ENCODE measurements at regions not wholly inside any gene's neighbourhood (a gene's known extent, or its start where the extent isn't known, plus 50 kb on each side); places are given as distances from the start of the nearest gene placed in this dataset.

- Mint-ChIP-seq H3K4me3 (no peak overlapping the region), H3K36me3 (ENCODE audit: low read depth) (peaks cover 2% of the 10 kb centered on the region), H3K27ac (no peak overlapping the region), H3K4me1 (no peaks in the 10 kb centered on the region), H3K27me3 (no peaks in the 10 kb centered on the region)
- no peak for ATAC-seq
- H3K9me3 ChIP-seq (ENCODE audit: control insufficient read depth, low read length, poor library complexity, severe bottlenecking) = no peaks in the 10 kb centered on the region
- no peak for DNase-seq
Observed at GRCh38 chr3:30945291-30945690, 50.8 kb upstream of the GADL1 start.

GRCh38 chr3:30948426-30948825 is 54.0 kb upstream of the GADL1 start:
- Mint-ChIP-seq H3K36me3 (ENCODE audit: low read depth) (peaks cover 2% of the 10 kb centered on the region), H3K27ac (no peak overlapping the region), H3K4me3 (no peak overlapping the region), H3K27me3 (peaks cover 6% of the 10 kb centered on the region), H3K4me1 (no peaks in the 10 kb centered on the region)
- no peak for ATAC-seq
- DNase-seq = no peak
- H3K9me3 ChIP-seq (ENCODE audit: control insufficient read depth, low read length, poor library complexity, severe bottlenecking) = no peaks in the 10 kb centered on the region

DNA sequence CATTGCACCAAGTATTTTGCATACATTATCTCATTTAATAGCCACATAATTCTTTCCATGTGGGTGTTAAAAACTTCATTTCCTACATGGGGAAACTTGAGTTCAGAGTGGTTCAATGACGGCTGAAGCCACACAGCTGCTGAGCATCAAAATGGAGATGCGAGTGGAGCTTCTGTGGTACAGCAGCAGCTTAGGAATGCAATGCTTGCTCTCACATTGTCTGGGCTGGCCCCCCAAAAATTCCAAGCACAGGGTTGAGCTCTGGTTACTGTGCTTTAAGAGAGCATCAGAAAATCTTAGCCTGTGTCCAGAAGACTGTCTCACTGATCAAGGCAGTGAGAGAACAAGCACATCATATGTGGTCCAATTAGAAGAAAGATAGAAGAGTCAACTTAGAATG is 57.4 kb upstream of the GADL1 start:
- no peak overlapping the region for H3K27ac Mint-ChIP-seq
- peaks cover 6% of the 10 kb centered on the region for H3K27me3 Mint-ChIP-seq
- no peaks in the 10 kb centered on the region for H3K4me1 Mint-ChIP-seq
- H3K9me3 ChIP-seq (ENCODE audit: control insufficient read depth, low read length, poor library complexity, severe bottlenecking) = no peaks in the 10 kb centered on the region
- no peak overlapping the region for H3K4me3 Mint-ChIP-seq
- peaks cover 1% of the 10 kb centered on the region for H3K36me3 Mint-ChIP-seq (ENCODE audit: low read depth)
- no peak for DNase-seq
- ATAC-seq = no peak

DNA sequence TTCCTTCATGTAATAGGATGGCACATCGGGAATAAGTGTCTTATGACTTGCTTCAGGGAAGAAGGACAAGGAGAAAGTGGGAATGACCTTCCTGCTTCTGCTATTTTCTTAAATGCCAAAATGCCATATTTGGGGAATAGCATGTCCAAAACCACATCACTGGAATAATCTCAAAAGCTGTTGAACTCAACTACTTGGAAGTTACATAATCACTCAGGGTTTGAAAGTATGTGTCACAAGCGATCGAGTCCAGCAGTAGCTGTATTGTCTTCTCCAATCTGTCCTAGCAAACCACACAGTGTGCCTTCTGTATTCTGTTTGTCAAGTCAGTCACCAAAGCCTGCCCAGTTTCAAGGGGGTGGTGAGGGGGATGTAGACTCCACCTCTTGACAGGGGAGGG is 58.3 kb upstream of the GADL1 start:
- H3K27ac Mint-ChIP-seq = no peak overlapping the region
- no peak for ATAC-seq
- H3K4me3 Mint-ChIP-seq = no peak overlapping the region
- no peaks in the 10 kb centered on the region for H3K9me3 ChIP-seq (ENCODE audit: control insufficient read depth, low read length, poor library complexity, severe bottlenecking)
- no peaks in the 10 kb centered on the region for H3K4me1 Mint-ChIP-seq
- no peaks in the 10 kb centered on the region for H3K36me3 Mint-ChIP-seq (ENCODE audit: low read depth)
- peaks cover 6% of the 10 kb centered on the region for H3K27me3 Mint-ChIP-seq
- DNase-seq = no peak

GRCh38 chr3:30954426-30954825 is 60.0 kb upstream of the GADL1 start:
- Mint-ChIP-seq H3K4me1 (no peaks in the 10 kb centered on the region), H3K36me3 (ENCODE audit: low read depth) (no peaks in the 10 kb centered on the region), H3K27me3 (peaks cover 6% of the 10 kb centered on the region), H3K4me3 (no peak overlapping the region), H3K27ac (no peak overlapping the region)
- ATAC-seq = no peak
- H3K9me3 ChIP-seq (ENCODE audit: control insufficient read depth, low read length, poor library complexity, severe bottlenecking) = no peaks in the 10 kb centered on the region
- DNase-seq = no peak

- H3K27ac Mint-ChIP-seq = no peak overlapping the region
- DNase-seq (no peak), ATAC-seq (no peak)
- peaks cover 11% of the 10 kb centered on the region for H3K27me3 Mint-ChIP-seq
- no peak overlapping the region for H3K4me3 Mint-ChIP-seq
- no peaks in the 10 kb centered on the region for H3K36me3 Mint-ChIP-seq (ENCODE audit: low read depth)
- H3K4me1 Mint-ChIP-seq = peaks cover 4% of the 10 kb centered on the region
- H3K9me3 ChIP-seq (ENCODE audit: control insufficient read depth, low read length, poor library complexity, severe bottlenecking) = no peaks in the 10 kb centered on the region
Observed at GRCh38 chr3:30962084-30962483, 67.6 kb upstream of the GADL1 start.

DNA sequence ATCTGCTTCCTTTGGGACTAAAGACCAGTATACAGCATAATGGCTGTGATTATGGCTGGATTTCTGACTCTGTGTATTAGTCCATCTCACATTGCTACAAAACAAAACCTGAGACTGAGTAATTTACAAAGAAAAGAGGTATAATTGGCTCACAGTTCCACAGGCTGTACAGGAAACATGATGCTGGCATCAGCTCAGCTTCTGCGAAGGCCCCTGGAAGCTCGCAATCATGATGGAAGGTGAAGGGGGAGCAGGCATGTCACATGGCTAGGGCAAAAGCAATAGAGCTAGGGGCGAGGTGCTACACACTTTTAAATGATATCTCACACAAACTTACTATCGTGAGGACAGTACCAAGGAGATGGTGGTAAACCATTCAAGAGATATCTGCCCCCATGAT is 68.0 kb upstream of the GADL1 start:
- H3K36me3 Mint-ChIP-seq (ENCODE audit: low read depth) = no peaks in the 10 kb centered on the region
- peaks cover 11% of the 10 kb centered on the region for H3K27me3 Mint-ChIP-seq
- DNase-seq = no peak
- H3K4me3 Mint-ChIP-seq = no peak overlapping the region
- H3K9me3 ChIP-seq (ENCODE audit: control insufficient read depth, low read length, poor library complexity, severe bottlenecking) = no peaks in the 10 kb centered on the region
- no peak overlapping the region for H3K27ac Mint-ChIP-seq
- ATAC-seq = no peak
- peaks cover 4% of the 10 kb centered on the region for H3K4me1 Mint-ChIP-seq

- ATAC-seq (no peak), DNase-seq (no peak)
- Mint-ChIP-seq H3K27ac (no peak overlapping the region), H3K36me3 (ENCODE audit: low read depth) (peaks cover 2% of the 10 kb centered on the region), H3K4me1 (peaks cover 4% of the 10 kb centered on the region), H3K27me3 (peaks cover 11% of the 10 kb centered on the region), H3K4me3 (no peak overlapping the region)
- no peaks in the 10 kb centered on the region for H3K9me3 ChIP-seq (ENCODE audit: control insufficient read depth, low read length, poor library complexity, severe bottlenecking)
Observed at GRCh38 chr3:30963223-30963722, 68.8 kb upstream of the GADL1 start.

DNA sequence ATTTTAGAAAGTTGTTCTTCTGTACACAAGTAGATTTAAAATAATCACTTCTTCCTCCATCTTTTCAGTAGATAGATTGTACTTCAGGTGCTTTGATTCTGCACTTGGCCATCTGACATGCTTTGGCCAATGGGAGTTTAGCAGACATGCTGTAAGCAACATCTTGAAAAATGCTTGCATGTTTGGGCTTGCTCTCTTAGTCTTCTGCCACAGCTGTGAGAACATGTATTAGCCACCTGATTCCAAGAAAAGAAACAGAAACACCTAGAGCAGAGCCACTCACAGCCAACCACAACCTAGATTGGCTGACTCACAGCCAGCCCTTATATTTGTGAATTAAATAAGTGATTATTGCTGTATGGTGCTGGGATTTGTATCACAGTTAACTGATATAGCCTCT is 70.2 kb upstream of the GADL1 start:
- ATAC-seq = no peak
- no peaks in the 10 kb centered on the region for H3K9me3 ChIP-seq (ENCODE audit: control insufficient read depth, low read length, poor library complexity, severe bottlenecking)
- H3K27ac Mint-ChIP-seq = no peak overlapping the region
- peaks cover 11% of the 10 kb centered on the region for H3K27me3 Mint-ChIP-seq
- peaks cover 2% of the 10 kb centered on the region for H3K36me3 Mint-ChIP-seq (ENCODE audit: low read depth)
- DNase-seq = no peak
- H3K4me3 Mint-ChIP-seq = no peak overlapping the region
- peaks cover 4% of the 10 kb centered on the region for H3K4me1 Mint-ChIP-seq

DNA sequence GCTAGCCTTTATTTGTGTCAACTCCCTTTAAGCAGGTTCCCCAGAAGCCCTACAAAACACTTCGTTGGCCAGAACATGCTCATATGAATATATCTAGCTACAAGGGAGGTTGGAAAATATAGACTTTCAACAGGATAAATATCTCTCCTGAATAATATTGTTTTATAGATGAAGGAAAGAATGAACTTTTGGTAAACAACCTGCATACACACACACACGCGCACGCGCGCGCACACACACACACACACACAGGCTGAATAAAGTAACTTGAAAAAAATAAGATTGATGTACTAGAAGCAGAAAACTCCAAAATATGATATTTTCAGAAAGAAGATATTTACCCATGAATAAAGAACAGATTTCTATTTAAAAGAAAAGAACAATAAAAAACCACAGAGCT is 72.4 kb upstream of the GADL1 start:
- Mint-ChIP-seq H3K4me3 (no peak overlapping the region), H3K27ac (no peak overlapping the region), H3K27me3 (peaks cover 11% of the 10 kb centered on the region), H3K4me1 (peaks cover 4% of the 10 kb centered on the region), H3K36me3 (ENCODE audit: low read depth) (peaks cover 2% of the 10 kb centered on the region)
- DNase-seq (no peak), ATAC-seq (no peak)
- no peaks in the 10 kb centered on the region for H3K9me3 ChIP-seq (ENCODE audit: control insufficient read depth, low read length, poor library complexity, severe bottlenecking)

DNA sequence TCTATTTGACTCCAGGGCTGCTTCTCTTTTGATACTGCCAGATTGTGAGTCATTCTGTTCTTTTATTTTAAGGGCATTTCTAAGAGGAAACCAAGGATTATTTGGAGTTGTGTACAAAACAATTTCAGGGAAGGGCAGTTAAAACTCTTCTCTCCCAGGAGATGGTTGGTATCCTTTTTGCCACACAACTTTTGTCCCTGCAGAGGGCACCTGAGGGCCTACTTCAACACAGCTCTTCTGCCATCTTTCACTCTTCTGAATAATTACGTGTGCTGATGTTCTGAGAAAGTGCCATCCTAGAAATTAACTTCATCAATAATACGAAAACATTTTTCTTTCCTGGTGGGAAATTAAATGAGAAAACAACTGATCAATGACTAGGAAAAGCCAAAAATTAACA is 75.7 kb upstream of the GADL1 start:
- Mint-ChIP-seq H3K27ac (no peak overlapping the region), H3K4me3 (no peak overlapping the region), H3K27me3 (peaks cover 5% of the 10 kb centered on the region), H3K4me1 (no peaks in the 10 kb centered on the region), H3K36me3 (ENCODE audit: low read depth) (peaks cover 2% of the 10 kb centered on the region)
- H3K9me3 ChIP-seq (ENCODE audit: control insufficient read depth, low read length, poor library complexity, severe bottlenecking) = no peaks in the 10 kb centered on the region
- ATAC-seq (no peak), DNase-seq (no peak)

GRCh38 chr3:30972449-30972848 is 78.0 kb upstream of the GADL1 start:
- Mint-ChIP-seq H3K27me3 (no peaks in the 10 kb centered on the region), H3K4me1 (no peaks in the 10 kb centered on the region), H3K4me3 (no peak overlapping the region), H3K36me3 (ENCODE audit: low read depth) (peaks cover 2% of the 10 kb centered on the region), H3K27ac (no peak overlapping the region)
- ATAC-seq (no peak), DNase-seq (no peak)
- H3K9me3 ChIP-seq (ENCODE audit: control insufficient read depth, low read length, poor library complexity, severe bottlenecking) = no peaks in the 10 kb centered on the region

DNA sequence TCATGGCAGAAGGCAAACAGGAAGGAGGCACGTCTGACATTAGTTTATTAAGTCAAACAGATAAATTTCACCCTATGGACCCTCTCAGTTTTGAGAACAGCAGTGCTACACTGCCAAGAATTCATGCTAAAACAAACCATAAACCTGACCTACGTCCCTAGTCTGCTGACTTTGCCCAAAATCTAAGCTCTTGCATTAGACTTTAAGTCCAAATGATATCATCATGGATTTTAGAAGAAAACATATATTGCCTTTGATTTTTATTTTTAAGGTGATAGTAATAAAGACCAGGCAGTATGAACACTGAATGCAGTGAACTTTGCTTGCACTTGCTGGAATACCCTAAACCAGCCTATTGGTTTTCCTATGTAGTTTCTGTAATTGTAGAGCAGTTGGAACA is 79.6 kb upstream of the GADL1 start:
- no peaks in the 10 kb centered on the region for H3K9me3 ChIP-seq (ENCODE audit: control insufficient read depth, low read length, poor library complexity, severe bottlenecking)
- Mint-ChIP-seq H3K4me3 (no peak overlapping the region), H3K36me3 (ENCODE audit: low read depth) (no peaks in the 10 kb centered on the region), H3K27ac (no peak overlapping the region), H3K27me3 (no peaks in the 10 kb centered on the region), H3K4me1 (no peaks in the 10 kb centered on the region)
- no peak for ATAC-seq
- no peak for DNase-seq

GRCh38 chr3:30977592-30977991 is 83.1 kb upstream of the GADL1 start:
- H3K27ac Mint-ChIP-seq = no peak overlapping the region
- H3K4me1 Mint-ChIP-seq = no peaks in the 10 kb centered on the region
- no peaks in the 10 kb centered on the region for H3K36me3 Mint-ChIP-seq (ENCODE audit: low read depth)
- no peaks in the 10 kb centered on the region for H3K27me3 Mint-ChIP-seq
- H3K4me3 Mint-ChIP-seq = no peak overlapping the region
- H3K9me3 ChIP-seq (ENCODE audit: control insufficient read depth, low read length, poor library complexity, severe bottlenecking) = no peaks in the 10 kb centered on the region
- ATAC-seq (no peak), DNase-seq (no peak)

DNA sequence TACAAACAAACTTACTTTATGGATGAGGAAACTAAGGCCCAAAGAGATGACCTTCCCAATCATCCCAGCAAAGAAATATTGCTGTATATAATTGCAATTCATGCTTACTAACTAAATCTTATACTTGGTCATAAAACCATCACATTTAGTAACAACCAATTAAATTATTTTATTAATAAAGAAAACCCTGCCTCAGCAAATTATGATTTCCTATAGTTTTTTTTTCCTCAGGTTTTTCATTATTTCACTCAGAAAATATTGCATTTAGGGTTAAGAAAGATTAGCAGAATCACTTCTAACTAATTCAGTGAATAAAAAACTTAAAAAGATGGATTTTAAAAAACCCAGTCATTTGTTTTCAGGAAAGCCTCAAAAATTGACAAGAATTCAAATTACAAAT is 86.5 kb upstream of the GADL1 start:
- no peaks in the 10 kb centered on the region for H3K4me1 Mint-ChIP-seq
- no peak overlapping the region for H3K4me3 Mint-ChIP-seq
- H3K27ac Mint-ChIP-seq = no peak overlapping the region
- DNase-seq (no peak), ATAC-seq (no peak)
- H3K27me3 Mint-ChIP-seq = no peaks in the 10 kb centered on the region
- H3K9me3 ChIP-seq (ENCODE audit: control insufficient read depth, low read length, poor library complexity, severe bottlenecking) = no peaks in the 10 kb centered on the region
- no peaks in the 10 kb centered on the region for H3K36me3 Mint-ChIP-seq (ENCODE audit: low read depth)
